WTC11 (cell line): ENCODE measurements at regions not wholly inside any gene's neighbourhood (a gene's known extent, or its start where the extent isn't known, plus 50 kb on each side); places are given as distances from the start of the nearest gene placed in this dataset.

Experiments
- ATAC-seq: fragments of 200-7000 bp; cut with Tn5 transposase; 2 replicates; pipeline ENCODE4 v1.10.0; 2021; ENCODE audit warnings: mild to moderate bottlenecking, moderate library complexity
- CTCF ChIA-PET: fragments of 300-600 bp; sonication (Branson Sonifier 250); formaldehyde crosslinking; loops from one replicate; lab custom pipeline; 2021; ENCODE audit warnings: antibody characterized with exemption; lab: Charles Lee
- POLR2A ChIA-PET: fragments of 350-600 bp; sonication (Branson Sonifier 250); formaldehyde crosslinking; loops from one replicate; lab custom pipeline; 2021; ENCODE audit warnings: antibody characterized with exemption; lab: Charles Lee
- DNase-seq: peaks from one replicate; pipeline ENCODE4 v3.0.0; 2021; ENCODE audit warnings: low spot score
- H3K27ac Mint-ChIP-seq: 2 replicates; pipeline ENCODE4 v1.8.0; 2021; ENCODE audit warnings: mixed read lengths
- H3K27me3 Mint-ChIP-seq: 2 replicates; pipeline ENCODE4 v1.8.0; 2021; ENCODE audit warnings: low read depth, mild to moderate bottlenecking, moderate library complexity, mixed read lengths
- H3K36me3 Mint-ChIP-seq: 2 replicates; pipeline ENCODE4 v1.8.0; 2021; ENCODE audit warnings: mixed read lengths
- H3K4me1 Mint-ChIP-seq: 2 replicates; pipeline ENCODE4 v1.8.0; 2022; ENCODE audit warnings: mixed read lengths
- H3K4me3 Mint-ChIP-seq: 2 replicates; pipeline ENCODE4 v1.8.0; 2021; ENCODE audit warnings: mild to moderate bottlenecking, moderate library complexity, mixed read lengths
- H3K9me3 Mint-ChIP-seq: 2 replicates; pipeline ENCODE4 v1.8.0; 2021; ENCODE audit warnings: mixed read lengths
- AR ChIP-seq: fragments of 250-450 bp; sonication (Bioruptor Pico); IDR thresholded peaks from 2 replicates; pipeline ENCODE4 v1.9.0; 2021; ENCODE audit warnings: mild to moderate bottlenecking
- CTCF ChIP-seq: fragments of 200-600 bp; IDR thresholded peaks from 2 replicates; pipeline ENCODE4 v1.8.0; 2022; ENCODE audit warnings: antibody characterized with exemption
- E2F1 ChIP-seq: sonication (generic); formaldehyde crosslinking; IDR thresholded peaks from 2 replicates; pipeline ENCODE4 v1.8.0; 2022; ENCODE audit warnings: mild to moderate bottlenecking, missing genetic modification reagents
- ESRRA ChIP-seq: sonication (generic); formaldehyde crosslinking; IDR thresholded peaks from 2 replicates; pipeline ENCODE4 v1.8.1; 2022; ENCODE audit warnings: mild to moderate bottlenecking, missing genetic modification reagents, borderline replicate concordance
- FOXJ3 ChIP-seq: sonication (generic); formaldehyde crosslinking; IDR thresholded peaks from 2 replicates; pipeline ENCODE4 v1.9.0; 2021; ENCODE audit warnings: missing genetic modification reagents, mild to moderate bottlenecking, borderline replicate concordance
- FOXK1 ChIP-seq: sonication (generic); formaldehyde crosslinking; IDR thresholded peaks from 2 replicates; pipeline ENCODE4 v1.8.0; 2022; ENCODE audit warnings: mild to moderate bottlenecking, moderate library complexity, missing genetic modification reagents
- IRF2 ChIP-seq: sonication (generic); formaldehyde crosslinking; IDR thresholded peaks from 2 replicates; pipeline ENCODE4 v1.8.0; 2022; ENCODE audit warnings: low read depth, missing genetic modification reagents, borderline replicate concordance
- JAZF1 ChIP-seq: fragments of 250-450 bp; sonication (Bioruptor Pico); IDR thresholded peaks from 2 replicates; pipeline ENCODE4 v1.9.0; 2021; ENCODE audit warnings: moderate library complexity, mild to moderate bottlenecking, inconsistent platforms
- NR3C1 ChIP-seq: sonication (generic); formaldehyde crosslinking; conservative IDR thresholded peaks from 2 replicates; pipeline ENCODE4 v1.8.1; 2023; ENCODE audit warnings: low read depth, mild to moderate bottlenecking, missing genetic modification reagents
- SMAD4 ChIP-seq: sonication (generic); formaldehyde crosslinking; IDR thresholded peaks from 2 replicates; pipeline ENCODE4 v1.8.0; 2022; ENCODE audit warnings: mild to moderate bottlenecking, missing genetic modification reagents
- SOX15 ChIP-seq: fragments of 250-450 bp; sonication (Bioruptor Pico); IDR thresholded peaks from 2 replicates; pipeline ENCODE4 v1.9.0; 2021; ENCODE audit warnings: mild to moderate bottlenecking
- TCF7 ChIP-seq: sonication (generic); formaldehyde crosslinking; IDR thresholded peaks from 2 replicates; pipeline ENCODE4 v1.8.0; 2022; ENCODE audit warnings: mild to moderate bottlenecking, low read depth, missing genetic modification reagents, moderate library complexity
- ZNF416 ChIP-seq: fragments of 250-450 bp; sonication (Bioruptor Pico); IDR thresholded peaks from 2 replicates; pipeline ENCODE4 v1.9.0; 2021; ENCODE audit warnings: mild to moderate bottlenecking, inconsistent platforms
- TF ChIP-seq, protein P1 (sequence below): sonication (generic); formaldehyde crosslinking; IDR thresholded peaks from 2 replicates; pipeline ENCODE4 v1.8.0; 2022; ENCODE audit warnings: missing genetic modification reagents
- TF ChIP-seq, protein P2 (sequence below): sonication (generic); formaldehyde crosslinking; IDR thresholded peaks from 2 replicates; pipeline ENCODE4 v1.8.1; 2023; ENCODE audit warnings: mild to moderate bottlenecking, missing genetic modification reagents, moderate library complexity
- TF ChIP-seq, protein P3 (sequence below): sonication (generic); formaldehyde crosslinking; IDR thresholded peaks from 2 replicates; pipeline ENCODE4 v1.8.1; 2022; ENCODE audit warnings: low read depth, mild to moderate bottlenecking, moderate library complexity, missing genetic modification reagents, borderline replicate concordance

- H3K27me3 Mint-ChIP-seq, result no peaks in the 10 kb centered on the region
- TF ChIP-seq E2F1 (CRISPR knock-in tag), result no peak
- TF ChIP-seq ESRRA (CRISPR knock-in tag), result no peak
- TF ChIP-seq, protein P1, sequence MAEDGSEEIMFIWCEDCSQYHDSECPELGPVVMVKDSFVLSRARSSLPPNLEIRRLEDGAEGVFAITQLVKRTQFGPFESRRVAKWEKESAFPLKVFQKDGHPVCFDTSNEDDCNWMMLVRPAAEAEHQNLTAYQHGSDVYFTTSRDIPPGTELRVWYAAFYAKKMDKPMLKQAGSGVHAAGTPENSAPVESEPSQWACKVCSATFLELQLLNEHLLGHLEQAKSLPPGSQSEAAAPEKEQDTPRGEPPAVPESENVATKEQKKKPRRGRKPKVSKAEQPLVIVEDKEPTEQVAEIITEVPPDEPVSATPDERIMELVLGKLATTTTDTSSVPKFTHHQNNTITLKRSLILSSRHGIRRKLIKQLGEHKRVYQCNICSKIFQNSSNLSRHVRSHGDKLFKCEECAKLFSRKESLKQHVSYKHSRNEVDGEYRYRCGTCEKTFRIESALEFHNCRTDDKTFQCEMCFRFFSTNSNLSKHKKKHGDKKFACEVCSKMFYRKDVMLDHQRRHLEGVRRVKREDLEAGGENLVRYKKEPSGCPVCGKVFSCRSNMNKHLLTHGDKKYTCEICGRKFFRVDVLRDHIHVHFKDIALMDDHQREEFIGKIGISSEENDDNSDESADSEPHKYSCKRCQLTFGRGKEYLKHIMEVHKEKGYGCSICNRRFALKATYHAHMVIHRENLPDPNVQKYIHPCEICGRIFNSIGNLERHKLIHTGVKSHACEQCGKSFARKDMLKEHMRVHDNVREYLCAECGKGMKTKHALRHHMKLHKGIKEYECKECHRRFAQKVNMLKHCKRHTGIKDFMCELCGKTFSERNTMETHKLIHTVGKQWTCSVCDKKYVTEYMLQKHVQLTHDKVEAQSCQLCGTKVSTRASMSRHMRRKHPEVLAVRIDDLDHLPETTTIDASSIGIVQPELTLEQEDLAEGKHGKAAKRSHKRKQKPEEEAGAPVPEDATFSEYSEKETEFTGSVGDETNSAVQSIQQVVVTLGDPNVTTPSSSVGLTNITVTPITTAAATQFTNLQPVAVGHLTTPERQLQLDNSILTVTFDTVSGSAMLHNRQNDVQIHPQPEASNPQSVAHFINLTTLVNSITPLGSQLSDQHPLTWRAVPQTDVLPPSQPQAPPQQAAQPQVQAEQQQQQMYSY (CRISPR knock-in tag), result no peak
- TF ChIP-seq IRF2 (CRISPR knock-in tag), result no peak
- TF ChIP-seq SOX15, result no peak
- TF ChIP-seq FOXJ3 (CRISPR knock-in tag), result no peak
- no peak for TF ChIP-seq FOXK1 (CRISPR knock-in tag)
- TF ChIP-seq CTCF, result no peak
- TF ChIP-seq SMAD4 (CRISPR knock-in tag), result no peak
- no peak for TF ChIP-seq AR
- no peak for TF ChIP-seq ZNF416 (CRISPR knock-in tag)
- TF ChIP-seq, protein P2, sequence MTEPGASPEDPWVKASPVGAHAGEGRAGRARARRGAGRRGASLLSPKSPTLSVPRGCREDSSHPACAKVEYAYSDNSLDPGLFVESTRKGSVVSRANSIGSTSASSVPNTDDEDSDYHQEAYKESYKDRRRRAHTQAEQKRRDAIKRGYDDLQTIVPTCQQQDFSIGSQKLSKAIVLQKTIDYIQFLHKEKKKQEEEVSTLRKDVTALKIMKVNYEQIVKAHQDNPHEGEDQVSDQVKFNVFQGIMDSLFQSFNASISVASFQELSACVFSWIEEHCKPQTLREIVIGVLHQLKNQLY (CRISPR knock-in tag), result no peak
- TF ChIP-seq JAZF1 (CRISPR knock-in tag), result no peak
- TF ChIP-seq, protein P3, sequence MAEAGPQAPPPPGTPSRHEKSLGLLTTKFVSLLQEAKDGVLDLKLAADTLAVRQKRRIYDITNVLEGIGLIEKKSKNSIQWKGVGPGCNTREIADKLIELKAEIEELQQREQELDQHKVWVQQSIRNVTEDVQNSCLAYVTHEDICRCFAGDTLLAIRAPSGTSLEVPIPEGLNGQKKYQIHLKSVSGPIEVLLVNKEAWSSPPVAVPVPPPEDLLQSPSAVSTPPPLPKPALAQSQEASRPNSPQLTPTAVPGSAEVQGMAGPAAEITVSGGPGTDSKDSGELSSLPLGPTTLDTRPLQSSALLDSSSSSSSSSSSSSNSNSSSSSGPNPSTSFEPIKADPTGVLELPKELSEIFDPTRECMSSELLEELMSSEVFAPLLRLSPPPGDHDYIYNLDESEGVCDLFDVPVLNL (CRISPR knock-in tag), result no peak
- no peak for TF ChIP-seq TCF7 (CRISPR knock-in tag)
- no peak for TF ChIP-seq NR3C1 (CRISPR knock-in tag)
- no peaks in the 10 kb centered on the region for H3K9me3 Mint-ChIP-seq
- H3K36me3 Mint-ChIP-seq, result no peaks in the 10 kb centered on the region
- no peak for ATAC-seq
- H3K27ac Mint-ChIP-seq, result no peak overlapping the region
- ChIA-PET POLR2A (interaction anchor here (0.9 kb wide), 1 partner anchor 11 kb away, joined by 5 read pairs; no protein-coding TSS in a partner anchor), CTCF (no interaction called here)
- no peaks in the 10 kb centered on the region for H3K4me1 Mint-ChIP-seq
- no peak for DNase-seq
- no peak overlapping the region for H3K4me3 Mint-ChIP-seq
Measured at GRCh38 chr1:221083902-221084301, 204.7 kb downstream of the HLX start.
